GM12878 (cell line): ENCODE measurements at regions not wholly inside any gene's neighbourhood (a gene's known extent, or its start where the extent isn't known, plus 50 kb on each side); places are given as distances from the start of the nearest gene placed in this dataset.

Experiments used
- ATAC-seq: fragments of 200-7000 bp; cut with Tn5 transposase; 3 replicates; pipeline ENCODE4 v1.9.1; 2020; ENCODE audit warnings: mild to moderate bottlenecking, moderate library complexity
- BruUV-seq: library from RNA; stranded (reverse); fragments of 400-500 nt; replicated peaks from 2 replicates; lab custom pipeline; 2021; lab: Mats Ljungman, UMichigan
- CTCF ChIA-PET: fragments of 300-600 bp; sonication (Branson Sonifier 250); formaldehyde crosslinking; extraction: SDS; loops from one replicate; lab custom pipeline; 2021; ENCODE audit warnings: inconsistent platforms; lab: Yijun Ruan, JAX
- POLR2A ChIA-PET: fragments of 350-600 bp; formaldehyde crosslinking; extraction: SDS; loops from one replicate; lab custom pipeline; 2021; ENCODE audit warnings: inconsistent platforms; lab: Charles Lee
- RAD21 ChIA-PET: fragments of 300-600 bp; sonication (Branson Sonifier 250); formaldehyde crosslinking; loops from one replicate; lab custom pipeline; 2023; ENCODE audit warnings: antibody characterized with exemption; ENCODE audit not compliant: unreplicated experiment; lab: Charles Lee
- SMC1A ChIA-PET: fragments of 300-600 bp; sonication (Branson Sonifier 250); formaldehyde crosslinking; loops from one replicate; lab custom pipeline; 2023; ENCODE audit not compliant: unreplicated experiment, uncharacterized antibody; lab: Charles Lee
- DNase-seq: peaks from one replicate; pipeline ENCODE4 v3.0.0-alpha.2; 2011; ENCODE audit warnings: low read depth, low spot score
- FAIRE-seq: peaks from 3 replicates; lab custom pipeline; 2011; peaks lifted over from hg19 to GRCh38; lab: Jason Lieb, UNC
- H2AFZ ChIP-seq: 2 replicates; pipeline ENCODE4 v1.6.0; 2011; ENCODE audit warnings: low read depth, low read length, control low read depth; ENCODE audit not compliant: control insufficient read depth
- H3K27ac ChIP-seq: 2 replicates; pipeline ENCODE4 v1.5.1; 2011; ENCODE audit warnings: control low read depth; ENCODE audit not compliant: control insufficient read depth, insufficient read depth
- H3K27me3 ChIP-seq, 2 experiments: replicated peaks in 1 of 2; 2 replicates each; pipeline versions ENCODE4 v1.6.0 to v1.6.1; 2011; ENCODE audit warnings: low read length in 1 of 2; ENCODE audit not compliant: control insufficient read depth in 2 of 2, insufficient read depth in 2 of 2
- H3K36me3 ChIP-seq, 2 experiments: 2 replicates each; pipeline ENCODE4 v1.5.1; 2011; ENCODE audit warnings: low read length in 1 of 2; ENCODE audit not compliant: control insufficient read depth in 2 of 2, insufficient read depth in 2 of 2
- H3K4me1 ChIP-seq: 2 replicates; pipeline ENCODE4 v1.6.1; 2011; ENCODE audit warnings: mild to moderate bottlenecking, low read length, moderate library complexity, mixed read lengths; ENCODE audit not compliant: control insufficient read depth, insufficient read depth
- H3K4me2 ChIP-seq: 2 replicates; pipeline ENCODE4 v1.6.0; 2011; ENCODE audit warnings: control low read depth; ENCODE audit not compliant: control insufficient read depth, insufficient read depth
- H3K4me3 ChIP-seq: fragments of 200-600 bp; sonication (generic); 2 replicates; pipeline ENCODE4 v1.5.1; 2016
- H3K79me2 ChIP-seq: 2 replicates; pipeline ENCODE4 v1.6.0; 2011; ENCODE audit warnings: low read length; ENCODE audit not compliant: control insufficient read depth, insufficient read depth
- H3K9ac ChIP-seq: 2 replicates; pipeline ENCODE4 v1.8.0; 2011; ENCODE audit warnings: low read length, control low read depth, mixed read lengths; ENCODE audit not compliant: control insufficient read depth, insufficient read depth
- H3K9me3 ChIP-seq: replicated peaks from 3 replicates; pipeline ENCODE4 v1.5.1; 2011; ENCODE audit warnings: mild to moderate bottlenecking, low read length; ENCODE audit not compliant: control insufficient read depth, insufficient read depth
- H4K20me1 ChIP-seq: 2 replicates; pipeline ENCODE4 v1.6.0; 2011; ENCODE audit not compliant: control insufficient read depth, insufficient read depth
- HDAC2 ChIP-seq: fragments of 200-600 bp; sonication (generic); IDR thresholded peaks from 2 replicates; pipeline ENCODE4 v1.6.1; 2017
- NBN ChIP-seq: fragments of 450-650 bp; IDR thresholded peaks from 2 replicates; pipeline ENCODE4 v1.6.1; 2016
- WGBS: methylation state at CpG from one replicate; pipeline ENCODE4 v1.1.6; 2016; ENCODE audit warnings: low lambda C conversion rate; ENCODE audit not compliant: insufficient replicate concordance, insufficient coverage; ENCODE audit errors: missing lambda C conversion rate; 5-methylcytosine and 5-hydroxymethylcytosine counted together
- in situ Hi-C: fragments of 300-500 bp; cut with MboI; formaldehyde crosslinking; loops from 9 replicates; pipeline ENCODE4 v1.14.3; 2018; ENCODE audit warnings: mixed read lengths
- intact Hi-C: fragments of 100-400 bp; cut with micrococcal nuclease; formaldehyde crosslinking; loops from one replicate; pipeline ENCODE4 v1.14.2; 2022; ENCODE audit not compliant: unreplicated experiment
- TF ChIP-seq, protein P1 (sequence below): fragments of 150-350 bp; IDR thresholded peaks from 2 replicates; pipeline ENCODE4 v1.6.1; 2016; ENCODE audit warnings: low read depth, low read length

DNA sequence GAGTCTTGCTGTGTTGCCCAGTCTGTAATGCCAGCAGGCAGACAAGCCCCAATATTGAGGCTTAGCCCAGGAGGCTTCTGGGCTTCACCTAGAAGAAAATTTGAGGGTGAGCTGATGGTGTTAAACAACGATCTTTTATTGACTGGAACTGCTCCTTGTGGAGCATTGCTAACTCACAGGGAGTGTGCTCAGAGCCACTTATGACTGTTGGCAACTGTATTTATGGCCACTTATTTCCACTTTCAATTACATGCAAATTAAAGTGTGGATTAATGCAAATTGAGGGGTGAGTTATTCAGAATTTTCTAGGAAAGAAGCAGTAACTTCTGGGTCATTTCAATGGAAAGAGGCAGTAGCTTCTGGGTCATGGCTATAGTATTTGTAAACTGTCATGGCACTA is 317.2 kb upstream of the FKBP1C start (continued):
- TF ChIP-seq, protein P1, sequence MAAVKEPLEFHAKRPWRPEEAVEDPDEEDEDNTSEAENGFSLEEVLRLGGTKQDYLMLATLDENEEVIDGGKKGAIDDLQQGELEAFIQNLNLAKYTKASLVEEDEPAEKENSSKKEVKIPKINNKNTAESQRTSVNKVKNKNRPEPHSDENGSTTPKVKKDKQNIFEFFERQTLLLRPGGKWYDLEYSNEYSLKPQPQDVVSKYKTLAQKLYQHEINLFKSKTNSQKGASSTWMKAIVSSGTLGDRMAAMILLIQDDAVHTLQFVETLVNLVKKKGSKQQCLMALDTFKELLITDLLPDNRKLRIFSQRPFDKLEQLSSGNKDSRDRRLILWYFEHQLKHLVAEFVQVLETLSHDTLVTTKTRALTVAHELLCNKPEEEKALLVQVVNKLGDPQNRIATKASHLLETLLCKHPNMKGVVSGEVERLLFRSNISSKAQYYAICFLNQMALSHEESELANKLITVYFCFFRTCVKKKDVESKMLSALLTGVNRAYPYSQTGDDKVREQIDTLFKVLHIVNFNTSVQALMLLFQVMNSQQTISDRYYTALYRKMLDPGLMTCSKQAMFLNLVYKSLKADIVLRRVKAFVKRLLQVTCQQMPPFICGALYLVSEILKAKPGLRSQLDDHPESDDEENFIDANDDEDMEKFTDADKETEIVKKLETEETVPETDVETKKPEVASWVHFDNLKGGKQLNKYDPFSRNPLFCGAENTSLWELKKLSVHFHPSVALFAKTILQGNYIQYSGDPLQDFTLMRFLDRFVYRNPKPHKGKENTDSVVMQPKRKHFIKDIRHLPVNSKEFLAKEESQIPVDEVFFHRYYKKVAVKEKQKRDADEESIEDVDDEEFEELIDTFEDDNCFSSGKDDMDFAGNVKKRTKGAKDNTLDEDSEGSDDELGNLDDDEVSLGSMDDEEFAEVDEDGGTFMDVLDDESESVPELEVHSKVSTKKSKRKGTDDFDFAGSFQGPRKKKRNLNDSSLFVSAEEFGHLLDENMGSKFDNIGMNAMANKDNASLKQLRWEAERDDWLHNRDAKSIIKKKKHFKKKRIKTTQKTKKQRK, result no peak

GRCh38 chr6:62903266-62903665 is 308.0 kb upstream of the FKBP1C start:
- ChIA-PET POLR2A (no interaction called here), RAD21 (no interaction called here), CTCF (interaction anchor here (1.1 kb wide), 1 partner anchor 10 kb away, joined by 4 read pairs; no protein-coding TSS in a partner anchor), SMC1A (interaction anchor here (1.1 to 1.2 kb wide), 2 partner anchors 9 to 13 kb away, joined by 3 to 5 read pairs; no protein-coding TSS in a partner anchor)
- Histone ChIP-seq H3K27me3 (no peaks in the 10 kb centered on the region), H3K4me2 (no peak overlapping the region), H3K4me3 (no peak overlapping the region), H3K9me3 (no peaks in the 10 kb centered on the region), H2AFZ (no peak overlapping the region), H3K27ac (no peak overlapping the region), H3K36me3 (no peaks in the 10 kb centered on the region), H4K20me1 (no peaks in the 10 kb centered on the region), H3K79me2 (no peaks in the 10 kb centered on the region), H3K4me1 (no peaks in the 10 kb centered on the region), H3K9ac (no peak overlapping the region)
- intact Hi-C loops (no loop called here), in situ Hi-C loops (no loop called here)
- ATAC-seq (no peak), FAIRE-seq (no peak), DNase-seq (no peak)
- WGBS, result 21% methylated on average over 1 of the region's 1 CpG
- TF ChIP-seq NBN (no peak), HDAC2 (no peak)
- BruUV-seq, result no TSS peak
